ENCODE measurements at regions not wholly inside any gene's neighbourhood (a gene's known extent, or its start where the extent isn't known, plus 50 kb on each side); places are given as distances from the start of the nearest gene placed in this dataset.

- TF ChIP-seq CTCF (IDR thresholded peaks at IDR 0.05) (no peak), POLR2A (IDR thresholded peaks at IDR 0.05) (no peak)
Observed at GRCh38 chr14:50039120-50039517, 77.3 kb downstream of the VCPKMT start.

Measured in esophagus squamous epithelium (tissue), 4 donors.